ENCODE measurements at regions not wholly inside any gene's neighbourhood (a gene's known extent, or its start where the extent isn't known, plus 50 kb on each side); places are given as distances from the start of the nearest gene placed in this dataset.

- TF ChIP-seq TAF1 (IDR thresholded peaks at IDR 0.05; ENCODE audit: low read depth) (no peak), TCF12 (IDR thresholded peaks at IDR 0.05; ENCODE audit: low read depth) (no peak), CREB1 (IDR thresholded peaks at IDR 0.05; ENCODE audit: low read depth) (no peak), NFIC (IDR thresholded peaks at IDR 0.05) (no peak), ZBTB7A (IDR thresholded peaks at IDR 0.05; ENCODE audit: low read depth) (no peak), USF1 (IDR thresholded peaks at IDR 0.05) (no peak), MAX (IDR thresholded peaks at IDR 0.05) (no peak), CEBPB (IDR thresholded peaks at IDR 0.05) (no peak), EP300 (IDR thresholded peaks at IDR 0.05; ENCODE audit: borderline replicate concordance) (no peak), FOXM1 (IDR thresholded peaks at IDR 0.05; ENCODE audit: borderline replicate concordance, low read depth) (no peak), YY1 (IDR thresholded peaks at IDR 0.05; ENCODE audit: low read depth) (no peak), TEAD4 (IDR thresholded peaks at IDR 0.05) (no peak), RAD21 (IDR thresholded peaks at IDR 0.05; ENCODE audit: low read depth) (no peak), EGR1 (IDR thresholded peaks at IDR 0.05) (no peak)
- TF ChIP-seq, protein P1, sequence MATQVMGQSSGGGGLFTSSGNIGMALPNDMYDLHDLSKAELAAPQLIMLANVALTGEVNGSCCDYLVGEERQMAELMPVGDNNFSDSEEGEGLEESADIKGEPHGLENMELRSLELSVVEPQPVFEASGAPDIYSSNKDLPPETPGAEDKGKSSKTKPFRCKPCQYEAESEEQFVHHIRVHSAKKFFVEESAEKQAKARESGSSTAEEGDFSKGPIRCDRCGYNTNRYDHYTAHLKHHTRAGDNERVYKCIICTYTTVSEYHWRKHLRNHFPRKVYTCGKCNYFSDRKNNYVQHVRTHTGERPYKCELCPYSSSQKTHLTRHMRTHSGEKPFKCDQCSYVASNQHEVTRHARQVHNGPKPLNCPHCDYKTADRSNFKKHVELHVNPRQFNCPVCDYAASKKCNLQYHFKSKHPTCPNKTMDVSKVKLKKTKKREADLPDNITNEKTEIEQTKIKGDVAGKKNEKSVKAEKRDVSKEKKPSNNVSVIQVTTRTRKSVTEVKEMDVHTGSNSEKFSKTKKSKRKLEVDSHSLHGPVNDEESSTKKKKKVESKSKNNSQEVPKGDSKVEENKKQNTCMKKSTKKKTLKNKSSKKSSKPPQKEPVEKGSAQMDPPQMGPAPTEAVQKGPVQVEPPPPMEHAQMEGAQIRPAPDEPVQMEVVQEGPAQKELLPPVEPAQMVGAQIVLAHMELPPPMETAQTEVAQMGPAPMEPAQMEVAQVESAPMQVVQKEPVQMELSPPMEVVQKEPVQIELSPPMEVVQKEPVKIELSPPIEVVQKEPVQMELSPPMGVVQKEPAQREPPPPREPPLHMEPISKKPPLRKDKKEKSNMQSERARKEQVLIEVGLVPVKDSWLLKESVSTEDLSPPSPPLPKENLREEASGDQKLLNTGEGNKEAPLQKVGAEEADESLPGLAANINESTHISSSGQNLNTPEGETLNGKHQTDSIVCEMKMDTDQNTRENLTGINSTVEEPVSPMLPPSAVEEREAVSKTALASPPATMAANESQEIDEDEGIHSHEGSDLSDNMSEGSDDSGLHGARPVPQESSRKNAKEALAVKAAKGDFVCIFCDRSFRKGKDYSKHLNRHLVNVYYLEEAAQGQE (IDR thresholded peaks at IDR 0.05; ENCODE audit: low read depth), result no peak
Observed at GRCh38 chr3:154835639-154836038, 244.5 kb upstream of the MME start.

GRCh38 chr3:154829929-154830328 lies 250.2 kb upstream of the MME start:
- TF ChIP-seq NFIC (IDR thresholded peaks at IDR 0.05), result no peak
- no peak for TF ChIP-seq TAF1 (IDR thresholded peaks at IDR 0.05; ENCODE audit: low read depth)
- TF ChIP-seq, protein P1 (IDR thresholded peaks at IDR 0.05; ENCODE audit: low read depth), result no peak
- no peak for TF ChIP-seq TCF12 (IDR thresholded peaks at IDR 0.05; ENCODE audit: low read depth)
- TF ChIP-seq TEAD4 (IDR thresholded peaks at IDR 0.05), result no peak
- no peak for TF ChIP-seq USF1 (IDR thresholded peaks at IDR 0.05)
- TF ChIP-seq FOXM1 (IDR thresholded peaks at IDR 0.05; ENCODE audit: borderline replicate concordance, low read depth), result no peak
- no peak for TF ChIP-seq YY1 (IDR thresholded peaks at IDR 0.05; ENCODE audit: low read depth)
- no peak for TF ChIP-seq CEBPB (IDR thresholded peaks at IDR 0.05)
- no peak for TF ChIP-seq RAD21 (IDR thresholded peaks at IDR 0.05; ENCODE audit: low read depth)
- TF ChIP-seq MAX (IDR thresholded peaks at IDR 0.05), result no peak
- TF ChIP-seq CREB1 (IDR thresholded peaks at IDR 0.05; ENCODE audit: low read depth), result no peak
- no peak for TF ChIP-seq EGR1 (IDR thresholded peaks at IDR 0.05)
- no peak for TF ChIP-seq ZBTB7A (IDR thresholded peaks at IDR 0.05; ENCODE audit: low read depth)
- TF ChIP-seq EP300 (IDR thresholded peaks at IDR 0.05; ENCODE audit: borderline replicate concordance), result no peak

- TF ChIP-seq, protein P1 (IDR thresholded peaks at IDR 0.05; ENCODE audit: low read depth), result no peak
- TF ChIP-seq EGR1 (IDR thresholded peaks at IDR 0.05) (no peak), TEAD4 (IDR thresholded peaks at IDR 0.05) (no peak), FOXM1 (IDR thresholded peaks at IDR 0.05; ENCODE audit: borderline replicate concordance, low read depth) (no peak), USF1 (IDR thresholded peaks at IDR 0.05) (no peak), MAX (IDR thresholded peaks at IDR 0.05) (no peak), CREB1 (IDR thresholded peaks at IDR 0.05; ENCODE audit: low read depth) (no peak), ZBTB7A (IDR thresholded peaks at IDR 0.05; ENCODE audit: low read depth) (no peak), YY1 (IDR thresholded peaks at IDR 0.05; ENCODE audit: low read depth) (no peak), TAF1 (IDR thresholded peaks at IDR 0.05; ENCODE audit: low read depth) (no peak), EP300 (IDR thresholded peaks at IDR 0.05; ENCODE audit: borderline replicate concordance) (no peak), CEBPB (IDR thresholded peaks at IDR 0.05) (no peak), TCF12 (IDR thresholded peaks at IDR 0.05; ENCODE audit: low read depth) (no peak), RAD21 (IDR thresholded peaks at IDR 0.05; ENCODE audit: low read depth) (no peak), NFIC (IDR thresholded peaks at IDR 0.05) (no peak)
Observed at GRCh38 chr3:154819491-154819890, 260.6 kb upstream of the MME start.
